Adrenal gland (tissue), 5 donors: ENCODE measurements at regions not wholly inside any gene's neighbourhood (a gene's known extent, or its start where the extent isn't known, plus 50 kb on each side); places are given as distances from the start of the nearest gene placed in this dataset.

Experiments
- POLR2A ChIP-seq, 2 donors: fragments of 450-650 bp; IDR thresholded peaks; one replicate each; pipeline ENCODE4 v1.6.1; 2017; ENCODE audit warnings: antibody characterized with exemption in 2 of 2, mild to moderate bottlenecking in 2 of 2, moderate library complexity in 1 of 2
- TF ChIP-seq, protein P1 (sequence below), 6 experiments: fragments of 450-650 bp in 4 of 6; fragments of 200-600 bp in 2 of 6; sonication (generic) in 1 of 6; IDR thresholded peaks; 1 replicate in 5 of 6; 2 replicates in 1 of 6; pipeline versions ENCODE4 v1.5.1 to v1.8.0; 2016 to 2021; ENCODE audit warnings: antibody characterized with exemption in 6 of 6, mild to moderate bottlenecking in 2 of 6, moderate library complexity in 1 of 6
- donor health status: DM: no; HTN: no; CAD: no.

- TF ChIP-seq, protein P1, sequence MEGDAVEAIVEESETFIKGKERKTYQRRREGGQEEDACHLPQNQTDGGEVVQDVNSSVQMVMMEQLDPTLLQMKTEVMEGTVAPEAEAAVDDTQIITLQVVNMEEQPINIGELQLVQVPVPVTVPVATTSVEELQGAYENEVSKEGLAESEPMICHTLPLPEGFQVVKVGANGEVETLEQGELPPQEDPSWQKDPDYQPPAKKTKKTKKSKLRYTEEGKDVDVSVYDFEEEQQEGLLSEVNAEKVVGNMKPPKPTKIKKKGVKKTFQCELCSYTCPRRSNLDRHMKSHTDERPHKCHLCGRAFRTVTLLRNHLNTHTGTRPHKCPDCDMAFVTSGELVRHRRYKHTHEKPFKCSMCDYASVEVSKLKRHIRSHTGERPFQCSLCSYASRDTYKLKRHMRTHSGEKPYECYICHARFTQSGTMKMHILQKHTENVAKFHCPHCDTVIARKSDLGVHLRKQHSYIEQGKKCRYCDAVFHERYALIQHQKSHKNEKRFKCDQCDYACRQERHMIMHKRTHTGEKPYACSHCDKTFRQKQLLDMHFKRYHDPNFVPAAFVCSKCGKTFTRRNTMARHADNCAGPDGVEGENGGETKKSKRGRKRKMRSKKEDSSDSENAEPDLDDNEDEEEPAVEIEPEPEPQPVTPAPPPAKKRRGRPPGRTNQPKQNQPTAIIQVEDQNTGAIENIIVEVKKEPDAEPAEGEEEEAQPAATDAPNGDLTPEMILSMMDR (IDR thresholded peaks at IDR 0.05), result no peak
- TF ChIP-seq POLR2A (IDR thresholded peaks at IDR 0.05), result no peak
Observed at GRCh38 chr10:131531265-131532190, 220.0 kb upstream of the TCERG1L start.
